T-helper 2 cell treated with Interferon-gamma antibody and Interleukin-4, amounts not matched to agents 5 μg/mL and 100 μg/mL, for 36 hours (primary cell): ENCODE measurements at regions not wholly inside any gene's neighbourhood (a gene's known extent, or its start where the extent isn't known, plus 50 kb on each side); places are given as distances from the start of the nearest gene placed in this dataset.

Experiments
- DNase-seq: peaks from one replicate; pipeline ENCODE4 v3.0.0; 2021; ENCODE audit warnings: low spot score
- H3K27ac Mint-ChIP-seq: one replicate; pipeline ENCODE4 v1.8.0; 2021; ENCODE audit warnings: mild to moderate bottlenecking, mixed read lengths
- H3K27me3 Mint-ChIP-seq: one replicate; pipeline ENCODE4 v1.8.0; 2021; ENCODE audit warnings: low read depth, mixed read lengths
- H3K36me3 Mint-ChIP-seq: one replicate; pipeline ENCODE4 v1.8.0; 2021; ENCODE audit warnings: low read depth, mixed read lengths
- H3K4me1 Mint-ChIP-seq: one replicate; pipeline ENCODE4 v1.8.0; 2021; ENCODE audit warnings: low read depth, mixed read lengths
- H3K4me3 Mint-ChIP-seq: one replicate; pipeline ENCODE4 v1.8.0; 2022; ENCODE audit warnings: mild to moderate bottlenecking, moderate library complexity, mixed read lengths
- H3K9me3 Mint-ChIP-seq: one replicate; pipeline ENCODE4 v1.8.0; 2021; ENCODE audit warnings: mixed read lengths

- Mint-ChIP-seq H3K9me3 (peaks cover 5% of the 10 kb centered on the region), H3K36me3 (no peaks in the 10 kb centered on the region), H3K4me3 (no peak overlapping the region), H3K4me1 (no peaks in the 10 kb centered on the region), H3K27ac (no peak overlapping the region), H3K27me3 (no peaks in the 10 kb centered on the region)
- no peak for DNase-seq
These were observed 104.2 kb upstream of the ADAMTS5 start for GRCh38 chr21:27070861-27071670.

GRCh38 chr21:27068811-27069210 is 101.9 kb upstream of the ADAMTS5 start:
- no peaks in the 10 kb centered on the region for H3K4me1 Mint-ChIP-seq
- H3K36me3 Mint-ChIP-seq, result no peaks in the 10 kb centered on the region
- no peak overlapping the region for H3K27ac Mint-ChIP-seq
- DNase-seq, result no peak
- H3K27me3 Mint-ChIP-seq, result no peaks in the 10 kb centered on the region
- H3K9me3 Mint-ChIP-seq, result peaks cover 13% of the 10 kb centered on the region
- no peak overlapping the region for H3K4me3 Mint-ChIP-seq

GRCh38 chr21:27067226-27067625 is 100.3 kb upstream of the ADAMTS5 start:
- Mint-ChIP-seq H3K27me3 (no peaks in the 10 kb centered on the region), H3K4me1 (no peaks in the 10 kb centered on the region), H3K9me3 (peaks cover 25% of the 10 kb centered on the region), H3K4me3 (no peak overlapping the region), H3K36me3 (no peaks in the 10 kb centered on the region), H3K27ac (no peak overlapping the region)
- no peak for DNase-seq

- Mint-ChIP-seq H3K27ac (no peak overlapping the region), H3K9me3 (peaks cover 19% of the 10 kb centered on the region), H3K4me3 (no peak overlapping the region), H3K4me1 (no peaks in the 10 kb centered on the region), H3K27me3 (no peaks in the 10 kb centered on the region), H3K36me3 (no peaks in the 10 kb centered on the region)
- no peak for DNase-seq
These were observed 95.6 kb upstream of the ADAMTS5 start for GRCh38 chr21:27062443-27062842.

GRCh38 chr21:27061770-27062169 is 94.9 kb upstream of the ADAMTS5 start:
- Mint-ChIP-seq H3K9me3 (peaks cover 19% of the 10 kb centered on the region), H3K36me3 (no peaks in the 10 kb centered on the region), H3K27me3 (no peaks in the 10 kb centered on the region), H3K4me3 (no peak overlapping the region), H3K4me1 (no peaks in the 10 kb centered on the region), H3K27ac (no peak overlapping the region)
- no peak for DNase-seq

GRCh38 chr21:27060190-27060589 is 93.3 kb upstream of the ADAMTS5 start:
- peaks cover 19% of the 10 kb centered on the region for H3K9me3 Mint-ChIP-seq
- H3K27ac Mint-ChIP-seq, result no peak overlapping the region
- H3K4me3 Mint-ChIP-seq, result no peak overlapping the region
- no peak for DNase-seq
- no peaks in the 10 kb centered on the region for H3K27me3 Mint-ChIP-seq
- no peaks in the 10 kb centered on the region for H3K4me1 Mint-ChIP-seq
- H3K36me3 Mint-ChIP-seq, result no peaks in the 10 kb centered on the region

- no peaks in the 10 kb centered on the region for H3K4me1 Mint-ChIP-seq
- H3K36me3 Mint-ChIP-seq, result no peaks in the 10 kb centered on the region
- no peaks in the 10 kb centered on the region for H3K27me3 Mint-ChIP-seq
- peaks cover 16% of the 10 kb centered on the region for H3K9me3 Mint-ChIP-seq
- no peak for DNase-seq
- H3K4me3 Mint-ChIP-seq, result no peak overlapping the region
- no peak overlapping the region for H3K27ac Mint-ChIP-seq
These were observed 92.1 kb upstream of the ADAMTS5 start for GRCh38 chr21:27058673-27059605.

GRCh38 chr21:27057997-27058396 is 91.1 kb upstream of the ADAMTS5 start:
- H3K4me3 Mint-ChIP-seq, result no peak overlapping the region
- DNase-seq, result no peak
- H3K27me3 Mint-ChIP-seq, result no peaks in the 10 kb centered on the region
- no peaks in the 10 kb centered on the region for H3K4me1 Mint-ChIP-seq
- H3K36me3 Mint-ChIP-seq, result no peaks in the 10 kb centered on the region
- no peak overlapping the region for H3K27ac Mint-ChIP-seq
- H3K9me3 Mint-ChIP-seq, result peaks cover 8% of the 10 kb centered on the region

GRCh38 chr21:27047658-27048314 is 80.9 kb upstream of the ADAMTS5 start:
- no peak for DNase-seq
- Mint-ChIP-seq H3K4me3 (no peak overlapping the region), H3K4me1 (no peaks in the 10 kb centered on the region), H3K9me3 (no peaks in the 10 kb centered on the region), H3K36me3 (no peaks in the 10 kb centered on the region), H3K27ac (no peak overlapping the region), H3K27me3 (no peaks in the 10 kb centered on the region)

- H3K36me3 Mint-ChIP-seq, result no peaks in the 10 kb centered on the region
- no peak overlapping the region for H3K27ac Mint-ChIP-seq
- no peaks in the 10 kb centered on the region for H3K9me3 Mint-ChIP-seq
- no peak overlapping the region for H3K4me3 Mint-ChIP-seq
- no peaks in the 10 kb centered on the region for H3K27me3 Mint-ChIP-seq
- H3K4me1 Mint-ChIP-seq, result no peaks in the 10 kb centered on the region
- no peak for DNase-seq
These were observed 80.4 kb upstream of the ADAMTS5 start for GRCh38 chr21:27047283-27047657.

- DNase-seq, result no peak
- no peaks in the 10 kb centered on the region for H3K4me1 Mint-ChIP-seq
- no peaks in the 10 kb centered on the region for H3K9me3 Mint-ChIP-seq
- no peak overlapping the region for H3K4me3 Mint-ChIP-seq
- H3K27me3 Mint-ChIP-seq, result no peaks in the 10 kb centered on the region
- H3K36me3 Mint-ChIP-seq, result no peaks in the 10 kb centered on the region
- no peak overlapping the region for H3K27ac Mint-ChIP-seq
These were observed 78.5 kb upstream of the ADAMTS5 start for GRCh38 chr21:27045281-27045985.

GRCh38 chr21:27043377-27043776 is 76.5 kb upstream of the ADAMTS5 start:
- Mint-ChIP-seq H3K9me3 (no peaks in the 10 kb centered on the region), H3K4me1 (no peaks in the 10 kb centered on the region), H3K4me3 (no peak overlapping the region), H3K36me3 (no peaks in the 10 kb centered on the region), H3K27me3 (no peaks in the 10 kb centered on the region), H3K27ac (no peak overlapping the region)
- DNase-seq, result no peak

GRCh38 chr21:27040738-27041469 is 74.0 kb upstream of the ADAMTS5 start:
- Mint-ChIP-seq H3K27ac (no peak overlapping the region), H3K36me3 (no peaks in the 10 kb centered on the region), H3K4me1 (no peaks in the 10 kb centered on the region), H3K9me3 (no peaks in the 10 kb centered on the region), H3K4me3 (no peak overlapping the region), H3K27me3 (no peaks in the 10 kb centered on the region)
- no peak for DNase-seq
